GM12875 (cell line): ENCODE measurements at regions not wholly inside any gene's neighbourhood (a gene's known extent, or its start where the extent isn't known, plus 50 kb on each side); places are given as distances from the start of the nearest gene placed in this dataset.

ENCODE experiments used
- H3K4me3 ChIP-seq: one replicate; pipeline ENCODE4 v1.5.1; 2011; ENCODE audit warnings: low read depth, low read length, control low read depth
- CTCF ChIP-seq: IDR thresholded peaks from 2 replicates; pipeline ENCODE4 v1.5.1; 2011; ENCODE audit warnings: low read depth, mild to moderate bottlenecking, control low read depth, inconsistent platforms, low read length, moderate library complexity, borderline replicate concordance; ENCODE audit not compliant: insufficient read depth

- H3K4me3 ChIP-seq: no peak overlapping the region
- no peak for TF ChIP-seq CTCF
Measured at GRCh38 chr6:1020133-1020532, 291.8 kb upstream of the FOXQ1 start.

- no peak overlapping the region for H3K4me3 ChIP-seq
- TF ChIP-seq CTCF: no peak
Measured at GRCh38 chr6:1018041-1018440, 293.9 kb upstream of the FOXQ1 start.

- no peak overlapping the region for H3K4me3 ChIP-seq
- TF ChIP-seq CTCF: no peak
Measured at GRCh38 chr6:1016329-1017302, 295.3 kb upstream of the FOXQ1 start.

GRCh38 chr6:1015825-1016224 is 296.1 kb upstream of the FOXQ1 start:
- 0 out of 2 replicates have a peak, but pooled peaks have one; percentile 4 for TF ChIP-seq CTCF
- H3K4me3 ChIP-seq: no peak overlapping the region

GRCh38 chr6:1014431-1014807 is 297.5 kb upstream of the FOXQ1 start:
- no peak overlapping the region for H3K4me3 ChIP-seq
- TF ChIP-seq CTCF: no peak

- no peak overlapping the region for H3K4me3 ChIP-seq
- no peak for TF ChIP-seq CTCF
Measured at GRCh38 chr6:1013656-1014430, 298.1 kb upstream of the FOXQ1 start.
